Ascending aorta (tissue), 2 donors: ENCODE measurements at regions not wholly inside any gene's neighbourhood (a gene's known extent, or its start where the extent isn't known, plus 50 kb on each side); places are given as distances from the start of the nearest gene placed in this dataset.
"Not testable (repeated sequence)": the region's sequence is repeated elsewhere in the genome, so short reads cannot be mapped to it uniquely, and the experiment has no call there.

Experiments
- DNase-seq, 2 donors: peaks; one replicate each; pipeline ENCODE4 v3.0.0-alpha.2; 2019; ENCODE audit warnings: low spot score in 2 of 2
- H3K27ac ChIP-seq, 2 donors: fragments of 200-600 bp; sonication (generic); one replicate each; pipeline ENCODE4 v1.5.1; 2016 to 2017; ENCODE audit warnings: mild to moderate bottlenecking in 1 of 2
- H3K27me3 ChIP-seq: fragments of 200-600 bp; sonication (generic); one replicate; pipeline ENCODE4 v1.5.1; 2017
- H3K36me3 ChIP-seq, 2 donors: fragments of 200-600 bp; sonication (generic); one replicate each; pipeline ENCODE4 v1.5.1; 2016
- H3K4me1 ChIP-seq, 2 donors: fragments of 200-600 bp; sonication (generic); one replicate each; pipeline ENCODE4 v1.5.1; 2016 to 2017; ENCODE audit warnings: mild to moderate bottlenecking in 1 of 2
- H3K4me3 ChIP-seq, 2 donors: fragments of 200-600 bp; sonication (generic); one replicate each; pipeline ENCODE4 v1.5.1; 2016 to 2017; ENCODE audit warnings: mild to moderate bottlenecking in 1 of 2
- H3K9me3 ChIP-seq, 2 donors: fragments of 200-600 bp; sonication (generic); one replicate each; pipeline ENCODE4 v1.5.1; 2016
- CTCF ChIP-seq, 3 experiments: fragments of 200-600 bp in 2 of 3; fragments of 450-650 bp in 1 of 3; sonication (generic) in 2 of 3; IDR thresholded peaks; one replicate each; pipeline ENCODE4 v1.5.1; 2016 to 2019; ENCODE audit warnings: antibody characterized with exemption in 3 of 3, mild to moderate bottlenecking in 1 of 3, moderate library complexity in 1 of 3
- intact Hi-C: fragments of 100-400 bp; cut with DNase I; formaldehyde crosslinking; loops from one replicate; pipeline ENCODE4 v1.15.1; 2023

DNA sequence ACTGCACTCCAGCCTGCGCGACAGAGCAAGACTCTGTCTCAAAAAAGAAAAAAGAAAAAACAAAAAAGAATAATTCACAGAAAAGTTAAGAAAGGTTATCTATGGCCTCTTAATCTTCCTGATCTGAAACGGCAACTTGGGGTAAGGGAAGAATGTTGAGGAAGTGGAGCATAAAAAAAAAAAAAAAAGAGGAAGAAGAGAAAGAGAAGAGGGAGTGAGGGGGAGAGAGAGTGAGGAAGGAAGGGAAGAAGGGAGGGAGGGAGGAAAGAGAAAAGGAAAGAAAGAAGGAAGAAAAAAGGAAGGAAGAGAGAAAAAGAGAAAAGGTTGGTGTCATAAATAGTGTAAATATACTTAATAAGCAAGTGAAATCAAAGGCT lies 68.9 kb upstream of the NCOA3 start:
- no peaks in the 10 kb centered on the region for H3K36me3 ChIP-seq
- no peak for TF ChIP-seq CTCF (IDR thresholded peaks at IDR 0.05)
- intact Hi-C loops, result no loop called here

DNA sequence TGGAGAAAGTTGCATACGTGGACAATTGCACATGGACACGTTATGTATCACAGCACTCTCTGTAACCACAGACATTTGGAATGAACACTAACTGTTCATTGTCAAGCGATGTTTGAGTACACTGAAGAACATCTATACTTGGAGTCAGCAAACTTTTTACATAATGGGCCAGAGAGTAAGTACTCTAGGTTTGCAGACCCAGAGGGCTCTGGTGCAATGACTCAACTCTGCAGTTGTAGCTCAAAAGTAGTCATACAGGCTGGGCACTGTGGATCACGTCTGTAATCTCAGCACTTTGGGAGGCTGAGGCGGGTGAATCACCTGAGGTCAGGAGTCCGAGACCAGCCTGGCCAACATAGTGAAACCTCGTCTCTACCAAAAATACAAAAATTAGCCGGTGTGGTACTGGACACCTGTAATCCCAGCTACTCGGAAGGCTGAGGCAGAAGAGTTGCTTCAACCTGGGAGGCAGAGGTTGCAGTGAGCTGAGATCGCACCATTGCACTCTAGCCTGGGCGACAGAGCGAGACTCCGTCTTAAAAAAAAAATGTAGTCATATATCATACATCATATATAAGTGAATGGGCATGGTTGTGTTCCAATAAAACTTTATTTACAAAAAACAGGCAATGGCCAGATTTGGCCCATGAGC lies 67.4 kb upstream of the NCOA3 start:
- H3K9me3 ChIP-seq, H3K4me3 ChIP-seq, intact Hi-C loops, H3K36me3 ChIP-seq, DNase-seq, H3K27ac ChIP-seq, H3K27me3 ChIP-seq, H3K4me1 ChIP-seq: not testable (repeated sequence)

More for the DNA sequence above, 68.9 kb upstream of the NCOA3 start:
- Histone ChIP-seq H3K9me3 (no peaks in the 10 kb centered on the region), H3K4me3 (no peak overlapping the region), H3K4me1 (no peaks in the 10 kb centered on the region), H3K27me3 (no peaks in the 10 kb centered on the region), H3K27ac (peak overlapping the region in 1 of 2 donors; percentile 40)
- DNase-seq, result no peak

GRCh38 chr20:47438464-47439381 lies 63.0 kb upstream of the NCOA3 start:
- intact Hi-C loops, result no loop called here
- no peaks in the 10 kb centered on the region for H3K36me3 ChIP-seq
- no peaks in the 10 kb centered on the region for H3K27me3 ChIP-seq
- H3K27ac ChIP-seq, result no peak overlapping the region
- TF ChIP-seq CTCF (IDR thresholded peaks at IDR 0.05), result no peak
- DNase-seq, result no peak
- no peaks in the 10 kb centered on the region for H3K9me3 ChIP-seq
- no peak overlapping the region for H3K4me3 ChIP-seq
- H3K4me1 ChIP-seq, result peaks cover 0 to 3% of the 10 kb centered on the region in 2 donors

- no peaks in the 10 kb centered on the region for H3K36me3 ChIP-seq
Measured at GRCh38 chr20:47440857-47441773, 60.6 kb upstream of the NCOA3 start.

GRCh38 chr20:47441774-47442150 lies 59.9 kb upstream of the NCOA3 start:
- Histone ChIP-seq H3K36me3 (no peaks in the 10 kb centered on the region), H3K4me3 (no peak overlapping the region), H3K27ac (no peak overlapping the region), H3K4me1 (peaks cover 0 to 3% of the 10 kb centered on the region in 2 donors), H3K27me3 (no peaks in the 10 kb centered on the region), H3K9me3 (no peaks in the 10 kb centered on the region)
- intact Hi-C loops, result no loop called here
- no peak for DNase-seq
- TF ChIP-seq CTCF (IDR thresholded peaks at IDR 0.05), result no peak

More at GRCh38 chr20:47440857-47441773, 60.6 kb upstream of the NCOA3 start:
- Histone ChIP-seq H3K4me3 (no peak overlapping the region), H3K9me3 (no peaks in the 10 kb centered on the region), H3K4me1 (peaks cover 0 to 3% of the 10 kb centered on the region in 2 donors), H3K27me3 (no peaks in the 10 kb centered on the region), H3K27ac (no peak overlapping the region)
- TF ChIP-seq CTCF (IDR thresholded peaks at IDR 0.05), result no peak
- intact Hi-C loops, result no loop called here
- DNase-seq, result no peak

DNA sequence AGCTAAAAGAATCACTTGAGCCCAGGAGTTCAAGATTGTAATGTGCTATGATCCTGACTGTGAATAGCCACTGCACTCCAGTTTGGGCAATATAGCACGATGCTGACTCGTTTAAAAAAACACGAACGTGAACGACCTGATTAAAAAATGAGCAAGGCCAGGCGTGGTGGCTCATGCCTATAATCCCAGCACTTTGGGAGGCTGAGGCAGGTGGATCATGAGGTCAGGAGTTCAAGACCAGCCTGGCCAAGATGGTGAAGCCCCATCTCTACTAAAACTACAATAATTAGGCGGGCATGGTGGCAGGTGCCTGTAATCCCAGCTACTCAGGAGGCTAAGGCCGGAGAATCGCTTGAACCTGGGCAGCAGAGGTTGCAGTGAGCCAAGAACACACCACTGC lies 58.6 kb upstream of the NCOA3 start:
- intact Hi-C loops, H3K9me3 ChIP-seq, DNase-seq, H3K27ac ChIP-seq, H3K4me3 ChIP-seq, H3K27me3 ChIP-seq, H3K36me3 ChIP-seq, H3K4me1 ChIP-seq: not testable (repeated sequence)
